ENCODE measurements at regions not wholly inside any gene's neighbourhood (a gene's known extent, or its start where the extent isn't known, plus 50 kb on each side); places are given as distances from the start of the nearest gene placed in this dataset.
"Not testable (repeated sequence)": the region's sequence is repeated elsewhere in the genome, so short reads cannot be mapped to it uniquely, and the experiment has no call there.

DNA sequence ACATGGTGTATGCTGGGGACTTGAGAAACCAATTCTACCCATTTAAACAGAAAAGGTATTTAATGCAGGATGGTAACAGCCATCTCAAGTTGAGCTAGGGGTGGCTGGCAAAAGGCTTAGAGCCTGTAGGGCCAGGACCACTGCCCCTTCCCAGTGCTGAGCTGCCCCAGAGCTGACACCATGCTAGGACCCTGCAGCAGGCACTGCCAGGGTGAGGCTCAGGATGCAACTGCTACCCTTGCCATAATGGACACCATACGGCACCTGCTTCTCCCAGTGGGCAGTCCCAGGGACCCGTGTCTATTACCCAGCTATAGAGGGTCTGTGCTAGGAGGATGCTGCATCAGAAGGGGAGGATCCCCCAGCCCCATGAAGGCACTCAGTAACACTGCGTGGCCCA is 160.7 kb upstream of the ADCY1 start:
- DNase-seq = no peak

DNA sequence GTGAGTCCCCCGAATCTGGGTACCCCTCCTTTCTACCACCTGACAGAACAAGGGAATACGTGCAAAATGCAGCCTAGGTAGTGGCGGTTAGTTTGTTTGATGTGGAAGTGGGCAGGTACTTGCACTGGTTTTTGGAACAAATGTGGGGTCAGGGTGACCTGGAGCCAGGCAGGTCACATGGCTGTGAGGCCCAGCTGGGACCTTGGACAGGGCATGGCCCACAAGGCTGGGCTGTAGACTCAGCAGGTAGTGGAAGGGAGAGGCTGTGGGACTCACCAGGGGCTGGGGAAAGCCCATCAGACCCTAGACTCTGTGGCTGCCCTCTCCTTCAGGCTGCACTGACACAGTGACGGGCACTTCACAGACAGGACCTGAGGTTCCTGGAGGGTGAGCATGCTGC is 159.9 kb upstream of the ADCY1 start:
- DNase-seq = no peak

DNA sequence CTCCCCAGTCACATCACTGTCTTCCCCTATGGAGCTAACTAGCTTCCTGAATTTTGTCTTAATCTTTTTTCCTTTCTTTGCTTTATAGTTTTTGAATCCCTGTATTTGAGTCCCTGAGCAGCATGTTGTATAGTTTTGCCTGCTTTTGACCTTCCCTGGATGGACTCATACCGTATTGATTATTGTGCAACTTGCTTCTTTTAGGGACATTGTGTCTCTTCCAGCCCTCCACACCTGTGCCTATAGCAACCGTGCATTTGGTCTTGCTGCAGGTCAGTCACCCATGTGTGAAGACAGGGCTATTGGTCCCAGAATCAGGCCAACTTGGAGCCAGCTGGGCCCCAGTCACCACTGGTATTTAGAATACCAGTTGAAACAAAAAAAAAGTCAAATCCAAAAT is 158.9 kb upstream of the ADCY1 start:
- no peak for DNase-seq

DNA sequence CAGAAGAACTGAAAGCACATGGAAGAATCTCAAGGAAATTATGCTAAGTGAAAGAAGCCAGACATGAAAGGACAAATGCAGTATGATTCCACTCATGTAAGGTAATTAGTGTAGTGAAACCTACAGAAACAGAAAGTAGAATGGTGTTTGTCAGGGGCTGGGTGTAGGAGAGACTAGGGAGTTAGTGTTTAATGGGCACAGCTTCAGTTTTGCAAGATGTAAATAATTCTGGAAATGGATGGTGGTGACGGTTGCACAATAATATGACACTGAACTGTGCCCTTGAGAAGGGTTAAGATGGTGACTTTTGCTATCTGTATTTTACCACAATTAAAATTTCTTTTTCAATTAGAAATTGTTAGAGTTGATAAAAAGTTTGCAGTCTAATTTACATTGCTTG is 157.3 kb upstream of the ADCY1 start:
- no peak for DNase-seq

DNA sequence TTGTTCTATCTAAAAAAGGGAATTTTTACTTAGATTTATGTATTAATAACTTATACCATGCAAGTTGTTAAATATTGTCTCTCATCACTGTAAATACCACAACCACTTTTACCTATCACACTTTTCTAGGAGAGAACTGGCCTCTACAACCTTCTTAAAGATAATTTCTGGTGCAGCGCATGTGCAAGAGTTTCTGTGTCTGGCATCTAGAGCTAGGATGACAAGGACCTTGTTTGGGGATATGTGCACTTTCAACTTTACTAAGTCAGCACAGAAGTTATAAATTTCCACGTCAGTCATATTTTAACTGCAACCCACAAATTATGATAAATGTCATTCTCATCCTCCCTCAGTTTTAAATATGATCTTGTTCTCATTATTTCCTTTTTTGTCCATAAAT is 156.9 kb upstream of the ADCY1 start:
- no peak for DNase-seq

DNA sequence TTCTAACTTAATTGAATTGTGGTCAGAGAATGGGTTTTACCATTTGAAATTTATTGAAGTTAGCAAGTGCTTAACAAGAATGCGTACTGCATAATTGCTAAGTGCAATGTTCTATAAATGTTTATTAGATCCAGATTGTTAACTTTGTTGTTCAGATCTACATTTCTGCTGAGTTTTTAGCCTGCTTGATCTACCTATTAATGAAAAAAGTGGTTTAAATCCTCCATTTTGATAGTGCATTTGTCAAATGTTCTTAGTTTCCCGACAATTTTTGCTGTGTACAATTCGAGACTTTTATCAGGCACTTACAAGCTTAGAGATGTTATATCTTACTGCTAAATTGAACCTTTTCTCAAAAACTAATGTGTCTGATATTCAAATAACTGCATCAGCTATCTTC is 156.4 kb upstream of the ADCY1 start:
- no peak for DNase-seq

DNA sequence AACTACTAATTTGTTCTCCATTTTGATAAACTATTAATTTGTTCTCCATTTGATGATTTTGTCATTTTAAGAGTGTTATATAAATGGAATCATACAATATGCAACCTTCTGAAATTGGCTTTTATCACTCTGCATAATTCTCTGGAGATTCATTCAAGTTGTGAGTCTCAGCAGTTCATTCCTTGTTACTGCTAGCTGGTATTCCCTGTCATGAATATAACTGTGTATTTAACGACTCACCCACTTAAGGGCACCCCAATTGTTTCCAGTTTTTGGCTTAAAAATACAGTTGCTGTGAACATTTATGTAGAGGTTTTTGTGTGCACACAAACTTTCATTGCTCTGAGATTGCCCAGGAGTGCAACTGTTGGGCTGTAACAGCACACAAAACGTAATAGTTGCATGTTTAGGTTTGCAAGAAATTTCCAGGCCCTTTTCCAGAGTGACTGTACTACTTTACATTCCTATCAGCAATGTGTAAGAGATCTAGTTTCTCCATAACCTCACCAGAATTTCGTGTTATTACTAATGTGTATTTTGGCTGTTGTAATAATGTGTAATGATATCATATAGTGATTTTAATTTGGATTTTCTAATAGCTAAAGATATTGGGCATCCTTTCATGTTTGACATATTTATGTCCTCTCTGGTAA is 153.2 kb upstream of the ADCY1 start:
- DNase-seq = no peak

- no peak for DNase-seq
Observed at GRCh38 chr7:45421806-45422205, 152.4 kb upstream of the ADCY1 start.

DNA sequence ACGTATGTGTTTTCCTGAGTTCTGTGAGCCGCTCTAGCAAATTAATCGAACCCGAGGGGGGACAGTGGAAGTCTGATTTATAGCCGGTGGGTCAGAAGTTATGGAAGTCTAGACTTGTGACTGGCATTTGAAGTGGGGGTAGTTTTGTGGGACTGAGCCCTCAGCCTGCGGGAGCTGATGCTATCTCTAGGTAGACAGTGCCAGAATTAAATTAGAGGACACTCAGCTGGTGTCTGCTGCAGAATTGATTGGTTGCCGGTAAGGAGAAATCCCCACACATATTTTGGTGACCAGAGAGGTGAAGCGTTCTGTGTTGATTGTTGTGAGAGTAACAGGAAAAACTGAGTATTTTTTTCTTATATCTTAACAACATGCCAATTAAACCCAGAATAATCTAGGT is 143.8 kb upstream of the ADCY1 start:
- DNase-seq = no peak

DNA sequence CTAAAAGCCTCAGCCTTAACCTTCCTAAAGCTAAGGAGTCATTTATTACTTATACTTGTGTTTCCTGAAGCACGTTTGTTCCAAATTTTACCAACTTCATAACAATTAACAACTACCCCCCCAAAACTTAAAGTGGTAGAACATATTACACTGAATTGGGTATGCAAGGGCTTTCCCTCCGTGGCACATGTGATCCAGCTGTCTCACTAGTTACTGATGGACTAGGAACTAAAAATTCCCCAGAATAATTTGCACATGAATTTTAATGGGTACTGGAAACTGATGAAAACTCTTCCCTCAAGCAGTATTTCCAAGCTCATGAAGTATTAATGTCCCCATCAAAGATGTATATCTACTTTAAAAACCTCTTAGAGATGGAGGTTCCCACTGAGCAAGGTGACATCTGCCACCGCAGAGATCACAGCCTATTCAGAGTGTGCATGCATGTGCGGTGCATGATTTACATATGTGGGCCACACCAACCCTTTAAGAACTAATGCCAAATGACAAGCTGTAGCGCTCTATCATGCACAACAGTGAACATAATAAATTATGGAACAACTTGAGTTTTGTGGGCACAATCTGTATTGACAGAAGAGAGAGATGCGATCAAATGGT is 139.9 kb upstream of the ADCY1 start:
- DNase-seq = no peak

- DNase-seq = no peak
Observed at GRCh38 chr7:45435131-45435530, 139.0 kb upstream of the ADCY1 start.

DNA sequence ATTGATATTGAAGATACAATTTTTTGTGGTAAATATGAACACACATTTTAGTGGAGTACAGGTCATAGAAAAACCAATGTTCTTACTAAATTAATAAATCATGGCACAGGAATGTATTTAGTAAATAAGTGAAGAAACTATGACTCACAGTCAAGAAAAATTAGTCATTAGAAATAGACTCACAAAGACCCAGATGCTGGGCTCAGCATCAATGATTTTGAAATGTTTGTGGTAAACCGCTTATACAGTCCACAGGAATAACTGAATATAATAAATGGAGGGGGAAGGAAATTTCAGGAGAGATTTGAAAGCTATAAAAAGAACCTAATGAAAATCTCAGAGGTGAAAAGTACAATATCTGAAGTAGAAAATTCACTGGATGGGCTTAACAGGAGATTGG is 138.3 kb upstream of the ADCY1 start:
- DNase-seq = no peak

DNA sequence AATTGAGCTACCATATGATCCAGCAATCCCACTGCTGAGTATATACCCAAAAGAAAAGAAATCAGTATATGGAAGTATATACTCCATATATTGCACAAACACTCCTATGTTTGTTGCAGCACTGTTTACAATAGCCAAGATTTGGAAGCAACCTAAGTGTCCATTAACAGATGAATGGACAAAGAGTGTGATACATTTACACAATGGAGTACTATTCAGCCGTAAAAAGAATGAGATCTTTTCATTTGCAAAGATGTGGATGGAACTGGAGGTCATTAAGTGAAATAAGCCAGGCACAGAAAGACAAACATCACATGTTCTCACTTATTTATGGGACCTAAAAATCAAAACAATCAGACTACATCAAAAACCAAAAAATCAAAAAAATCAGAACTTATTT is 133.4 kb upstream of the ADCY1 start:
- not testable (repeated sequence) for DNase-seq

DNA sequence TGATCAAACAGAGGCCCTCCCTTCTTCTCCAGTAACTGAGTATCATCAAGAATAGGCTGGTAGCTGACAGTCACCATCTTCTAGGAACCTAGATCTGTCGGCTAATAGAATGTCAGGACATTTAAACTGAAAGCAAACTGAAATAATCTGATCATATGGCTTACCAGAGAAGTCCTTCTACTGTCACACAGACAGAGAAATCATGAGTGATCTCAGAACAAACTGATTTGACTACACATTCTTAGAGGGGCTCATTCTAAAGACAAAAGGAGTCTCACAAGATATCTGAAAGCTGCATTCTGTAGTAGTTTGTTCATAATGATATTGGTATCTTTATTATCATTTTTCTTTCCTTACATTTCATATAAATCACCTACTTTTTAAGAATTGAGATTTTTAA is 130.9 kb upstream of the ADCY1 start:
- no peak for DNase-seq

- DNase-seq = no peak
Observed at GRCh38 chr7:45446195-45446944, 127.8 kb upstream of the ADCY1 start.

DNA sequence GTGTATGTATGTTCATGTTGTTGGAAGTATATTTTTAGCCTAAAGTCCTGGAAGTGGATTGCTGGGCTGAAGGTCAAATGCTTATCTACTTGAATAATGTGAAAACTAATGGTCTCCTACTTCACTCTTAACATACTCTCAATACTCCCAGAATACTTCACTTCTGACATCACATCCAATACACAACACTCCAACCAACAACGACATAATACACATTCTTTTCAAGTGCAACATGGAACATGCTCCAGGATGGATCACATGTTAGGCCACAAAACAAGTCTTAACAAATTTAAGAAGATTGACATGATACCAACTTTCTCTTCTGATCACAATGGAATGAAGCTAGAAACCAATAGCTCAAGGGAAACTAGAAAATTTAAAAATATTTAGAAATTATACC is 126.9 kb upstream of the ADCY1 start:
- DNase-seq = no peak

DNA sequence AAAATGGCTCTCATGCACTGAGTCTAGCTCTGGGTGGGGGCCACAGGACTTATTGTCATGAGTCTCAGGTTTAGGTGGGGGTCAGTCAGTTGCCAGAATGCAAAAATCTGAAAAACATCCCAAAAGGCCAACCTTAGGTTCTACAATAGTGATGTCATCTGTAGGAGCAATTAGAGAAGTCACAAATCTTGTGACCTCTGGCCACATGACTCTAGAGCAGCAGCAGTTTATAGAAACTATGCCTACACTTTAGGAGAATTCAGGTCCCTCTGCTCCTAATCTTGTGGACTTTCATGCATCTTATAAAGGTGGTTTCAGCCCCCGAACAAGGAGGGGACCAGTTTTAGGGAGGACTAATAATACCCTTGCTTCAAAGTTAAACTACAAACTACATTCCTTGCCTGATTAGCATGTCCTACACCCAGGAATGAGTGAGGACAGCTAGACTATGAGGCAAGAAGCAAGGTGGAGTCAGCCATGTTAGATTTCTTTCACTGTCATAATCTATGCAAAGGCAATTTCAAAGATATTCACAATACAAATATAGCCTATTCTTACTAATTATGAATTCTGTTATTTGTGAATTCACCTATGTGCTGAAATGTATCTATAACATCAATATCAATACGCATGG is 123.5 kb upstream of the ADCY1 start:
- DNase-seq = no peak

DNA sequence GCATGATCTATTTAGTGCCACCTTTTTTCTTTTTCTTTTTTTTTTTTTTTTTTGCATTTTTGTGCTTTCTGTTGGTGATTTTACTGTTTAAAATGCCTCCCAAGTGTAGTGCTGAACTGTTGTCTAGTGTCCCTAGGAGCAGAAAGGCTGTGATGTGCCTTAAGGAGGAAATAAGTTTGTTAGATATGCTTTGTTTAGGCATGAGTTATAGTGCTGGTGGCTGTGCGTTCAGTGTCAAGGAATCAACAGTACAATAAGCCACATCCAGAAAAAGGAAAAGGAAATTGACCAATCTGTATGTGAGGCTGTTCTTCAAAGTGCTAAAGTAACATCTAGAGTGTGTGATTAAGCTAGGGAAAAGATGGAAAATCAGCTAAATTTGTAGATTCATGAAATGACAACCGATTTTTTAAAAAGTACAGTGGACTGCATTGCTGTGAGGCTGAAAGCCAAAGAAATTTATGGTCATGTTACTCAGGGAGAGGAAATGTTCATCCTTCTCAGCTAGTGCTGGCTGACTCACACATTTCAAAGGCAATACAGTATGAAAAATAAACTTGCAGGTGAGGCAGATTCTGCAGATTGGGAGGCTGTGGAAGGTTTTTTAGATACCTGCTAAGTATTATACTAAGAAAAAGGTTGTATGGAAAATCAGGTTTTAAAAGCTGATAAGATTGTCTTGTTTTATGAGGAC is 122.7 kb upstream of the ADCY1 start:
- no peak for DNase-seq

GRCh38 chr7:45454771-45455170 is 119.4 kb upstream of the ADCY1 start:
- no peak for DNase-seq

DNA sequence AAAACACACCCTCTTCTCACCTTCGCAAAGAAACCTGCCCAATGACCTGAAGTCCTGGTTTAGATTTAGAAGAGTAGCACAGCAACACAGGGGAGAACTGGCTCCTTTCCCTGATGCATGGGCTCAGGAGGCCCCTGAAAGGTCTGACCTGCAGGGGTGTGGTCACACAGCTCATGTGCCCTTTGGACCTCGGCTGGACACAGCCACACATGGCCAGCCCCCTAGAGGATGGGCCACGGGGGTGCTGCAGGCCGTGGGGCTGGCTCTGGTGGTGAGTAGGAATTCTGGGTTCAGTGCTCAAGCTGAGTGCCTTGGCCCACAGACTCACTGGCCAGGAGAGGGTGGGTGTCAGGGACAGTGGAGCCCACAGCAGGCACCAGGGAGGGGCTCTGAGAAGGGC is 118.5 kb upstream of the ADCY1 start:
- DNase-seq = no peak

GRCh38 chr7:45456105-45456504 is 118.1 kb upstream of the ADCY1 start:
- no peak for DNase-seq

- no peak for DNase-seq
Observed at GRCh38 chr7:45456747-45457524, 117.2 kb upstream of the ADCY1 start.

- no peak for DNase-seq
Observed at GRCh38 chr7:45457591-45457990, 116.6 kb upstream of the ADCY1 start.

All from stimulated activated CD4-positive, alpha-beta T cell treated with anti-CD3 and anti-CD28 coated beads, Interleukin-2, amount 100 ng/mL, for 24 hours (primary cell).